Thyroid gland (tissue), 4 donors: ENCODE measurements at regions not wholly inside any gene's neighbourhood (a gene's known extent, or its start where the extent isn't known, plus 50 kb on each side); places are given as distances from the start of the nearest gene placed in this dataset.

Experiments
- CTCF ChIP-seq, 6 experiments: fragments of 200-600 bp in 3 of 6; fragments of 450-650 bp in 3 of 6; sonication (generic) in 3 of 6; IDR thresholded peaks; one replicate each; pipeline ENCODE4 v1.5.1; 2016 to 2019; ENCODE audit warnings: antibody characterized with exemption in 6 of 6, mild to moderate bottlenecking in 2 of 6, inconsistent platforms in 1 of 6, moderate library complexity in 1 of 6
- POLR2A ChIP-seq, 2 donors: fragments of 450-650 bp; IDR thresholded peaks; one replicate each; pipeline ENCODE4 v1.6.1; 2017; ENCODE audit warnings: antibody characterized with exemption in 2 of 2, mild to moderate bottlenecking in 2 of 2, moderate library complexity in 1 of 2

- TF ChIP-seq CTCF (IDR thresholded peaks at IDR 0.05) (no peak), POLR2A (IDR thresholded peaks at IDR 0.05) (no peak)
These were observed 317.6 kb upstream of the TRPC7 start for GRCh38 chr5:136682986-136683385.
